ES-I3 (cell line): ENCODE measurements at regions not wholly inside any gene's neighbourhood (a gene's known extent, or its start where the extent isn't known, plus 50 kb on each side); places are given as distances from the start of the nearest gene placed in this dataset.

Experiments
- H3K36me3 ChIP-seq: 2 replicates; pipeline ENCODE4 v1.6.1; 2013; ENCODE audit warnings: mild to moderate bottlenecking, low read length, control low read depth, moderate library complexity; ENCODE audit not compliant: insufficient read depth
- H3K4me1 ChIP-seq: 2 replicates; pipeline ENCODE4 v1.6.1; 2013; ENCODE audit warnings: mild to moderate bottlenecking, control low read depth, low read length; ENCODE audit not compliant: insufficient read depth
- H3K9ac ChIP-seq: 2 replicates; pipeline ENCODE4 v1.6.1; 2013; ENCODE audit warnings: low read depth, mild to moderate bottlenecking, low read length, moderate library complexity
- H3K9me3 ChIP-seq: 2 replicates; pipeline ENCODE4 v1.6.1; 2013; ENCODE audit warnings: mild to moderate bottlenecking, low read length, moderate library complexity; ENCODE audit not compliant: control insufficient read depth, insufficient read depth

DNA sequence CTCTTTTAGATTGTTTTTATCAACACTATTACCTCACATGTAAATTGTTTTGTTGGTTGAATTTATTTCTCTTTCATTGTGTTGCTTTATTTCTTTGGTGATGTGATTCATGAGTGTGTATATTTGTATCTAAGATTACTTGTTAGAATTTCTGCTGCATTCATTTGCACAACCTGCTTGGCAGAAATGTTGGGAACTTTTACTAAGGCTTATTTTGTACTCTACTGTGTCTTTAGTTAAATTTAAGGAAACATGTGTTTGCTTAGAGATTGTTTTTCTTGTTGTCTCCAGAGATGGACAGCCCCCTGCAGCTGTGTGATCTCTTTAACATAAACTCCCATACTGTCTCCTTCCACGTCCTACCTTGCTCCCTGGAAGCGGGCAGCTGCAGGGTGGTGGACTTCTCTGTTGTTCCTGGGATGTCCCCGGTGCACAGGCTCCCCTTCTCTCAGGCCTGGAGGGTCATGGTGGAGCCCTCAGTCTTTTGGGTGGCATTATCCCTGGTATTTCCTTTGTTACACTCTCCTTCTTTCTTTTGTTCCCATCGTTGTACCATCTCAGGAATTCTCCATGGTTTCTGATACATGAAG lies 212.0 kb upstream of the SPRY2 start:
- no peaks in the 10 kb centered on the region for H3K9me3 ChIP-seq
- no peak overlapping the region for H3K9ac ChIP-seq
- H3K4me1 ChIP-seq, result no peaks in the 10 kb centered on the region; the same call in 1 of the 2 replicates
- no peaks in the 10 kb centered on the region for H3K36me3 ChIP-seq

DNA sequence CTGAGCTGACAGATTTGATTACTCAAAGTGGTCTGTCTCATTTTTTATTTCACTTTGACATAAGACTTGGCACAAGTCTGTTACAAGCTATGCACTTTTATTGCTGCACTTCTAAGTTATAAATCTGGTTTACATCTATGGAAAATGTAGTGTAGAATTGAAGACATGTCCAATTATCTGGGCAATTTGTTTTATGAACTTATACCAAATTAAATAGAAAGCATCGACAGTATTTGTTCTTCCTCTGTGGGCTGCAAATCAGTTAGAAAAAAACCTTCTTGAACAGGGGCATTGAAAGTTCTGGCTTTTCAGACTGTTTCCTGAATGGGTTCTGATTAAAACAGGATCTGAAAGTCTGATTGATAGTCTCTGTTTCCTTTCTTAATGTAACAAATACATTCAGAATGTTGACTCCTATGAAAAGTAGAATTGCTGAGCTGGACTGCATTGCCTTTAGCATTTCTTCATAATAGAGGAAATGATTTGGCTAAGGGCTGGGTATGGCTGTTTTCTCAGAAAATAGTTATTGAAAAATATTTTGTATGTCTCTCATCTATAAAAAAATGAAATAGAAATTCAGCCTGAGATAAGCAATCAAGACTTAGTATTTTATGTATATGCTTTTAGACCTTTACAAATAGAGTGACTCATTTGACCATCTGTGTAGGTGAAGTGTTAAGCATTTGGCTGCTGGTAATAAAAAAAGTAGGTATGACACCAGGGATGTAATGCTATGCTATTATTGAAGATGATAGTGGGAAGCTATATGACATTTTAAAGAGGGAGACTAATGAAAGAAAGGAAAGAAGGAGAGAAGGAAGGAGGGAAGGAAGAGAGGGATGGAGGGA lies 210.9 kb upstream of the SPRY2 start:
- H3K36me3 ChIP-seq, result no peaks in the 10 kb centered on the region
- no peaks in the 10 kb centered on the region; the same call in 1 of the 2 replicates for H3K4me1 ChIP-seq
- no peaks in the 10 kb centered on the region for H3K9me3 ChIP-seq
- no peak overlapping the region for H3K9ac ChIP-seq

DNA sequence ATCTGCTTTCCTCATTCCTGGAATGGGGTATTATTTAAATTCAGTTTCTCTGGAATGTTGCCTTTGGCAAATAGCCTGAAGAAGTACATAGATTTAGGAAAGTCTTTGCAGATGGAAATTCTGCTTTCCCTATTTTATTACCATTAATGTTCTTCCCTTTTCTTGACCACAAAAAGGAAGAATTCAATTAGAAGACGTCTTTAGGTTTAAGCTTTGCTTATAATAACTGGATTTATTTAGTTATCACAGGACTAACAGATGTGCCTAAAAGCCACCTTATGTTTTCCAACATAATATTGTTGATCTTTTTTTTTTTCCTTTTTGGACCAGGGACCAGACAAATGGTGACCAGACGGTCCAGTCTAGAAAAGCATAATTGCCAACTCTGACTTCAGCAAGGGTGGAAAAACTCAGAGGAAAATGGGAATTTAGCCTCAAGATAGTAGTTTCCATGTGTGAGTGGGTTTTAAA lies 210.1 kb upstream of the SPRY2 start:
- Histone ChIP-seq H3K36me3 (no peaks in the 10 kb centered on the region), H3K4me1 (no peaks in the 10 kb centered on the region; the same call in 1 of the 2 replicates), H3K9ac (no peak overlapping the region), H3K9me3 (no peaks in the 10 kb centered on the region)

DNA sequence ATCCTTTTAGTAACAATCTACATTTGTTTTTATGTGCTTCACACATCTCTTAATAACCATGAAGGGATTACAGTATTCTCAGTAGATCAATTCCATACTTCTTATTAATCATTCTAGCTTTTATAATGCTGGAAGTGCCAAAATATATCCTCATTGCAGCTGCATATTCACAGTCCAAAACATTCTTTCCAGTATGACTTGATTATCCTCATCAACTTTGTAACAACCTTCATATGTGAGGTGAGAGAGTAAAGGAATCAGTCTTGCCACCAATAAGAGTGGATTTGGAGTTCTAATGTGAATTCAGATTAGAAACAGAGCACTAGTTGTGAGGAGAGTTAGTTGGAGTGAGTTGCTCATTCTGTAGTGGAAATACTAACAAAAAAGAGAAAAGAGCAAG lies 208.0 kb upstream of the SPRY2 start:
- Histone ChIP-seq H3K9me3 (no peaks in the 10 kb centered on the region), H3K9ac (no peak overlapping the region), H3K4me1 (no peaks in the 10 kb centered on the region; the same call in 1 of the 2 replicates), H3K36me3 (no peaks in the 10 kb centered on the region)

DNA sequence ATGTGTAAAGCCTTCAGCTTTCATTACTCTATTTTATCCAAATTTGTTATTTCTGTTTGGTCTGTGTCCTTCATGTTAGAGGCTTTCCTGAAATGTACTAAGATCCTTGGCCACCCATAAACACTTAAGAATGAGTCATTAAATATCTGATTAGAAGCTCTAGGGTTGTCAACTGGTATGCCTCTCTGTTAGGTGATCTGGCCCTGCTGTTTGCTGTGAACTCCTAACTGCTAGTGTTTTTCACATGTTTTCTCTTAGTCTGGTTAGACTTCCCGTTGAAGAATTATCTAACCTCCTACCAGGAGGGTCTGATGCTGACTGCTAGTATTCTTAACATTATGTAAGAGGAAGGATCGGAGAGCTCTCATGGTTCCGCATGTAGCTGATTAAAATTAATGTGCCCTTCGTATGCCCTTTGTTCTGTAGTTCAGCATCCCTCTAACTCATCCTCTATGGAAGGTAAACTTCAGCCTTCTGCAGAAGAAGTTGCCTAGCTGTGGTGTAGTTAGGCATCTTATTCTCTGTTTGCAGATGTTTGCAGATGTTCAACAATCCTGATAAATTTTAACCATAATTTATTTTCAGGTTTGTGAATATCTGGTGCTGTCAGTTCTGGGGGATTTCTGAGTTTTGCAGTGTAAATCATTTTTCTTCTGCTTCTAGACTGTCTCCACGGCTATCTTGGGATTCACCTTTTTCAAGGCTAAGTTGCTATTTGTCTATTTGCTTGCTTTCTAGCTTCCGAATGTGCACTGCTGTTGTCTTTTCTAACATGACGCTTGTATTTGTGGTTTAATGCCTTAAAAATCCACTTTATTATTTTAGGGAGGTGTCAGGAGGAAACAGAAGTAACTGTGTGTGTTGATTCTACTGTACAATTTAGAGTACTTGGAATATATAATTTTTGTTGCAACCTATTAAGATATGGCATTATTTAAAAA lies 207.2 kb upstream of the SPRY2 start:
- Histone ChIP-seq H3K36me3 (no peaks in the 10 kb centered on the region), H3K9me3 (no peaks in the 10 kb centered on the region), H3K9ac (no peak overlapping the region), H3K4me1 (no peaks in the 10 kb centered on the region; the same call in 1 of the 2 replicates)

DNA sequence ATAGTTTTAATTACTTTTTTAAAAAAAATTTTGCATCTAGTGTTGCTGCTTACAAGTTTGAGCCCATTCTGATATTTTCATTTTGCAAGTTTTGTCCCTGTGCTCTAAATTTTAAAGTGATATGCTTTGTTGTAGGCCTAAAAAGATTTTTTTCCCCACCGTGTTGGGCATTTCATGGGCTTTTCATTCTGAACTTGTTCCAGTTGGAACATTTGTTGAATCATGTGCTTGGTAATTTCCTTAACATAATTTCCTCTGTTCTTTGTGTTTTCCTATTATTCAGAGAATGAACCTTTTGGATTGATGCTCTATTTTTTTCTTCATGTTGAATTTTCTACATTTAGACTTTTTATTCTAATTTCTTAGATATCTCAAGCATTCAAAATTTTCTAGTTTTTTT lies 206.4 kb upstream of the SPRY2 start:
- Histone ChIP-seq H3K4me1 (no peaks in the 10 kb centered on the region; the same call in 1 of the 2 replicates), H3K9ac (no peak overlapping the region), H3K9me3 (no peaks in the 10 kb centered on the region), H3K36me3 (no peaks in the 10 kb centered on the region)

DNA sequence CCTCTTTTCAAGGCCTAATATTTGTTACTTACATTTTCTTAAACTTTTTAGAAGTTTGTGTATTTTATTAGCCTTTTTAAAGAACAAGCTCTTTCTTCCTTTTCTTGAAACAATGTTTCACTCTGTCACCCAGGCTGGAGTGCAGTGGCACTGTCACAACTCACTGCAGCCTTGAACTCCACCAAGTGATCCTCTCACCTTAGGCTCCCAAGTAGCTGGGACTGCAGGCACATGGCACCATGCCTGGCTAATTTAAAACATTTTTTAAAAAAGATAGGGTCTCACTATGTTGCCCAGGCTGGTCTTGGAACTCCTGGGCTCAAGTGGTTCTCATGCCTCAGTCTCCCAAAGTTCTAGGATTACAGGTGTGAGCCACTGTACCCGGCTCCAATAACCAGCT lies 192.2 kb upstream of the SPRY2 start:
- Histone ChIP-seq H3K9ac (no peak overlapping the region), H3K9me3 (no peaks in the 10 kb centered on the region), H3K36me3 (no peaks in the 10 kb centered on the region), H3K4me1 (no peaks in the 10 kb centered on the region)

DNA sequence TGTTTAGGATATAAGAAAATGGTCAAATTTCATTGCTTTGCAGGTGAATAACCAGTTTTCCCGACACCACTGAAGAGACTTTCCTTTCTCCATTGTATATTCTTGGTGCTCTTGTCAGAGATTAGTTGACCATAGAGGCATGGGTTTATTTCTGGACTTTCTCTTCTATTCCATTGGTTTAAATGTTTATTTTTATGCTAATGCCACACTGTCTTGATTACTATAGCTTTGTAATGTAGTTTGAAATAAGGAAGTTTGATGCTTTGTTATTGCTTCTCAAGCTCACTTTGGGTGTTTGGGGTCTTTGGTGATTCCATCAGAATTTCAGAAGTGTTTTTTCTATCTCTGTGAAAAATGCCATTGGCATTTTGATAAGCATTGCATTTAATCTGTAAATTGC lies 190.0 kb upstream of the SPRY2 start:
- H3K36me3 ChIP-seq, result no peaks in the 10 kb centered on the region
- no peaks in the 10 kb centered on the region for H3K4me1 ChIP-seq
- H3K9ac ChIP-seq, result no peak overlapping the region
- H3K9me3 ChIP-seq, result no peaks in the 10 kb centered on the region

DNA sequence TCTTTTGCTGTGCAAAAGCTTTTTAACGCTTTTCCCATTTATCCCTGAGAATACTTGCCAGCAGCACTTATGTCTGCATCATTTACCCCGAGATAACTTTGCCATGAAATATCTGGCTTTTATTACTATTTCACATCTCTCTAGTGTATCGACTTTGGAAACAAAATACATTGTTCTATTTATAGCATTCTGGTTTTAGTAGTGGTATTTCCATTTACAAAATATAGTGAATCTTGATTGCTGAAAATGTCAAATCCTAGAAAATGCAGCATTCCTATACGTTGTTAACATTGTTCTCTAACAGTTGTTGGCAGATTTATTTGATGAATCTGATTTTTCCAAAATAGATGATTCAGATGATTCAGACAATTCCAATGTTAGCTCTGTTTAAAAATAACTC lies 189.3 kb upstream of the SPRY2 start:
- Histone ChIP-seq H3K4me1 (no peaks in the 10 kb centered on the region), H3K9me3 (no peaks in the 10 kb centered on the region), H3K9ac (no peak overlapping the region), H3K36me3 (no peaks in the 10 kb centered on the region)

DNA sequence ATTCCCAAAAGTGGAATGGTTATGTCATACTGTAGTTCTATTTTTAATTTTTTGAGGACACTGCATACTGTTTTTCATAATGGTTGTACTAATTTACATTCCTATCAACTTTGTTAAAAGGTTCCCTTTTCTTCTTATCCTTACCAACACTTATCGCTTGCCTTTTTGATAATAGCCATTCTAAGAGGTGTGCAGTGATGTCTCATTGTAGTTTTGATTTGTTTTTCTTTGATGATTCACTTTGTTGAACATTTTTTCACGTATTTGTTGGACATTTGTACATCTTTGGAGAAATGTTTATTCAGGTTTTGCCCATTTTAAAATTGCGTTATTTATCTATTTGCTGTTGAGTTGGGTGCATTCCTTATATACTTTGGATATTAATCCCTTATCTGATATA lies 188.8 kb upstream of the SPRY2 start:
- Histone ChIP-seq H3K9ac (no peak overlapping the region), H3K4me1 (no peaks in the 10 kb centered on the region), H3K9me3 (no peaks in the 10 kb centered on the region), H3K36me3 (no peaks in the 10 kb centered on the region)

DNA sequence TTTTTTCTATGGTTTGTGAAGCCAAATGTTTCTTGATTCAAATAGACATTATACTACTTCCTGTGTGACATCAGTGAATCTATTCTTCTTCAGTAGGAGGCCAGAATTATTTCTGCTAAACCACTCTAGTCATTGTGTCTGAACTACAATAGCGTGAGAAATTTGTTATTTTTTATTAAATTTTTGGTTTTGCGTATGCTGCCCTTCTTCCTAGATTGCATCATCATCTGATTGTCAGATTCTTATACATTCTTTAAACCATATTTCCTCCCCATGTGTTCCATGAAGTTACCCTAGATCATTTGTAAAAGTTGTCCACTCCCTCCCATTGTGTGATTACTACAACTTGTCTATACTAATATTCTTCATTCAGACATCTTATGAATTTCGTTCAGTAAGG lies 187.8 kb upstream of the SPRY2 start:
- H3K36me3 ChIP-seq, result no peaks in the 10 kb centered on the region
- H3K9ac ChIP-seq, result no peak overlapping the region
- H3K4me1 ChIP-seq, result no peaks in the 10 kb centered on the region
- no peaks in the 10 kb centered on the region for H3K9me3 ChIP-seq

DNA sequence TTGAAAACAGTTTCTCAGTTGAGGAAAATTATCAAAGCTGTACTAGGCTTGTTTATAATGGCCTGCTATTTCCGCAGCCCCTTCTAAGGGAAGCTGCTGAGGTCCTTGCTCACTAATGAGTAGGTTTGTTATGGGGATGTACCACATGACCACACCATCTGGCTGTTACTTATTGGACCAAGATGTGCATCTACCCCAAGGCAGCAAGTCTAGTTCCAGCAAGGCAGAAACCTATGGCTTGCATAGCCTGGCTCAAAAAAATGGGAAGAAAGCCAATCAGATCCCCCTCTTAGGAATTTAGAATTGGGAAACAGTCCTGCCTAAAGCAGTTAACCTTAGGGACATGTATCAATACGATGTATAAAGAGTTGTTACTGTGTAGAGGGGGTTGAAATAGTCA lies 186.5 kb upstream of the SPRY2 start:
- Histone ChIP-seq H3K9ac (no peak overlapping the region), H3K4me1 (no peaks in the 10 kb centered on the region), H3K36me3 (no peaks in the 10 kb centered on the region), H3K9me3 (no peaks in the 10 kb centered on the region)

DNA sequence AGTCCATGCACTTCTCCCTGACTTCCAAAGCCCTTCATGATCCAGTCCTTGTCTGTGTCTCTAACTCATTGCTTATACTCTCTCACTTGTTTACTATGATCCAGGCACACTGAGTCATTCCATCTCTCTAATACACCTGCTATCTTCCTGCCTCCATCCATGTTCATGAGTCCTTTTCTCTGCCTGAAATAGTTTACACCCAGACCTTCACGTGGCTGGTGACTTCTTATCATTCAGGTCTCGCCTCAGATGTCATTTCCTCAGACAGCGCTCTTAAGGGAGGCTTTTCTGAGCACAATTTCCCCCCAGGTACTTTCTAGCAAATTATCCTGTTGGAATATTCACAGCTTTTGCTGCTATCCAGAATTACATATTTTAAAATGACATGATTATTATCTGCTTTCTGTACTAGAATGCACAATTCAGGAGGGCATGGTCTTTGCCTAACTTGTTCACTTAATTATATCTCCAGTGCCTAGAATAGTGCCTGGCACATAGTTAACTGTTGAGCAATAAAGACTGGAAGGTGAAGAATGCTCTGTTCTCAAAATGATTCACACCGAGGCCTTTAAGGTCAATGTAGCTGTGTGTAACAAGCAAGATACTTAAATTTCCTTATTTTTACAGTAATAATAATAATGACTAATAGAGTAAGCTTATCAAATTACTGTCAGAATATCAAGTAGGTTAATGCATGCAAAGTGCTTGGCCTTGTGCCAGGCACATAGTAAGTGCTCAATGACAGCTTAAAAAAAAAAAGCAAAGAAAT lies 183.7 kb upstream of the SPRY2 start:
- Histone ChIP-seq H3K4me1 (no peaks in the 10 kb centered on the region), H3K36me3 (no peaks in the 10 kb centered on the region), H3K9ac (no peak overlapping the region), H3K9me3 (no peaks in the 10 kb centered on the region)

DNA sequence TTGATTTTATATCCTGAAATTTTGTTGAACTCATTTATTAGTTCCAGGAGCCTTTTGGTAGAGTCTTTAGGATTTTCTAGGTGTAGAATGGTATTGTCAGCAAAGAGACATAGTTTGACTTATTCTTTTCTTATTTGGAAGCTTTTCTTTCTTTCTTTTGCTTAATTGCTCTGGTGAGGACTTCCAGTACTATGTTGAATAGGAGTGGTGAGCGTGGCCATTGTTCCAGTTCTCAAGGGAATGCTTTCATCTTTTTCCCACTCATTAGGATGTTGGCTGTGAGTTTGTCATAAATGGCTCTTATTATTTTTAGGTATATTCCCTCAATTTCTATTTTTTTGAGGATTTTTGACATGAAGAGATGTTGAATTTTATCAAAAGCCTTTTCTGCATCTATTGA lies 182.2 kb upstream of the SPRY2 start:
- no peaks in the 10 kb centered on the region for H3K36me3 ChIP-seq
- H3K9ac ChIP-seq, result no peak overlapping the region
- H3K9me3 ChIP-seq, result no peaks in the 10 kb centered on the region
- no peaks in the 10 kb centered on the region for H3K4me1 ChIP-seq
